Neural progenitor cell (in vitro differentiated cells): ENCODE measurements at regions not wholly inside any gene's neighbourhood (a gene's known extent, or its start where the extent isn't known, plus 50 kb on each side); places are given as distances from the start of the nearest gene placed in this dataset.
"Not testable (repeated sequence)": the region's sequence is repeated elsewhere in the genome, so short reads cannot be mapped to it uniquely, and the experiment has no call there.

Experiments
- DNase-seq: peaks from one replicate; pipeline ENCODE4 v3.0.0-alpha.2; 2016; ENCODE audit warnings: low spot score
- H2AFZ ChIP-seq: fragments of 200-600 bp; sonication (generic); replicated peaks from 2 replicates; pipeline ENCODE4 v1.6.1; 2016; ENCODE audit warnings: antibody characterized with exemption
- H3F3A ChIP-seq: fragments of 200-600 bp; sonication (generic); 2 replicates; pipeline ENCODE4 v1.6.1; 2016; ENCODE audit warnings: antibody characterized with exemption, low read depth
- H3K27ac ChIP-seq: fragments of 200-600 bp; sonication (generic); 2 replicates; pipeline ENCODE4 v1.5.1; 2016; ENCODE audit warnings: mild to moderate bottlenecking
- H3K27me3 ChIP-seq: fragments of 200-600 bp; sonication (generic); 2 replicates; pipeline ENCODE4 v1.6.1; 2016; ENCODE audit warnings: mild to moderate bottlenecking, moderate library complexity
- H3K36me3 ChIP-seq: fragments of 200-600 bp; sonication (generic); 2 replicates; pipeline ENCODE4 v1.5.1; 2016
- H3K4me1 ChIP-seq: fragments of 200-600 bp; sonication (generic); 2 replicates; pipeline ENCODE4 v1.6.1; 2016; ENCODE audit warnings: mixed run types
- H3K4me2 ChIP-seq: fragments of 200-600 bp; sonication (generic); 2 replicates; pipeline ENCODE4 v1.6.1; 2016
- H3K4me3 ChIP-seq: fragments of 200-600 bp; sonication (generic); 2 replicates; pipeline ENCODE4 v1.5.1; 2016
- H3K79me2 ChIP-seq: fragments of 200-600 bp; sonication (generic); 2 replicates; pipeline ENCODE4 v1.6.1; 2016; ENCODE audit warnings: low read depth
- H3K9ac ChIP-seq: fragments of 200-600 bp; sonication (generic); 2 replicates; pipeline ENCODE4 v1.6.1; 2016
- H3K9me3 ChIP-seq: fragments of 200-600 bp; sonication (generic); 2 replicates; pipeline ENCODE4 v1.5.1; 2016; ENCODE audit warnings: low read depth
- H4K20me1 ChIP-seq: fragments of 200-600 bp; sonication (generic); 2 replicates; pipeline ENCODE4 v1.6.1; 2016; ENCODE audit warnings: low read depth
- H3K27ac Mint-ChIP-seq: 3 replicates; pipeline ENCODE4 v1.8.0; 2021; ENCODE audit warnings: mixed read lengths
- H3K27me3 Mint-ChIP-seq: 2 replicates; pipeline ENCODE4 v1.8.0; 2022; ENCODE audit warnings: low read depth, mild to moderate bottlenecking, inconsistent platforms, moderate library complexity, mixed read lengths; ENCODE audit not compliant: insufficient read depth
- H3K36me3 Mint-ChIP-seq: 3 replicates; pipeline ENCODE4 v1.8.0; 2021; ENCODE audit warnings: mixed read lengths
- H3K4me1 Mint-ChIP-seq: 3 replicates; pipeline ENCODE4 v1.8.0; 2021; ENCODE audit warnings: mixed read lengths
- H3K4me3 Mint-ChIP-seq: 3 replicates; pipeline ENCODE4 v1.8.0; 2021; ENCODE audit warnings: mild to moderate bottlenecking, moderate library complexity, mixed read lengths
- H3K9me3 Mint-ChIP-seq: 3 replicates; pipeline ENCODE4 v1.8.0; 2020; ENCODE audit warnings: mixed read lengths
- EZH2 ChIP-seq: fragments of 200-600 bp; sonication (generic); IDR thresholded peaks from 2 replicates; pipeline ENCODE4 v1.6.1; 2017; ENCODE audit warnings: antibody characterized with exemption, mild to moderate bottlenecking, moderate library complexity
- EZH2phosphoT487 ChIP-seq: fragments of 200-600 bp; sonication (generic); IDR thresholded peaks from 2 replicates; pipeline ENCODE4 v1.6.1; 2017; ENCODE audit warnings: antibody characterized with exemption
- TF ChIP-seq, protein P1 (sequence below): fragments of 200-600 bp; sonication (generic); IDR thresholded peaks from 2 replicates; pipeline ENCODE4 v1.5.1; 2017; ENCODE audit warnings: antibody characterized with exemption, mild to moderate bottlenecking

DNA sequence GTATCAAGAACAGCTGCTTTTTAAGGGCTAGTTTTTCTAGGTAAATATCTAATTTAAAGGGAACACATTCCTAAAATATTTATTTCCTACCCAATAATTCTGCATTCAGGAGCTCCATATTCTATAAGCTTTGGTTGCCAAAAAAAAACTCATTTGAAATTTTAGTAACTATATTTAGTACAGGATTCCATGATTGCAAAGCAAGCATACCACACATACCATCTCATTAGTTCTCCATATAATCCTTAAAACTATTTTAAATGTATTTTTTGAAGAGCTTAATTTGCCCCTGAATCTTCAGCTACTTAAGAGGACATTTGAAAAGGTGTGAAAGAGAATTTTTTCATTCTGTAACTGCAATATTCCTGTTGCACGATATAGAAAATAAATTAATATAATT is 877.0 kb downstream of the NR2F1-AS1 start:
- Mint-ChIP-seq H3K27me3 (no peaks in the 10 kb centered on the region), H3K4me1 (no peaks in the 10 kb centered on the region), H3K9me3 (no peaks in the 10 kb centered on the region), H3K4me3 (no peak overlapping the region), H3K27ac (no peak overlapping the region), H3K36me3 (no peaks in the 10 kb centered on the region)
- no peak overlapping the region for H3K9ac ChIP-seq
- H3K4me1 ChIP-seq = no peaks in the 10 kb centered on the region
- no peaks in the 10 kb centered on the region for H3K9me3 ChIP-seq
- no peak for DNase-seq
- no peaks in the 10 kb centered on the region for H3F3A ChIP-seq
- no peak for TF ChIP-seq EZH2phosphoT487
- TF ChIP-seq, protein P1, sequence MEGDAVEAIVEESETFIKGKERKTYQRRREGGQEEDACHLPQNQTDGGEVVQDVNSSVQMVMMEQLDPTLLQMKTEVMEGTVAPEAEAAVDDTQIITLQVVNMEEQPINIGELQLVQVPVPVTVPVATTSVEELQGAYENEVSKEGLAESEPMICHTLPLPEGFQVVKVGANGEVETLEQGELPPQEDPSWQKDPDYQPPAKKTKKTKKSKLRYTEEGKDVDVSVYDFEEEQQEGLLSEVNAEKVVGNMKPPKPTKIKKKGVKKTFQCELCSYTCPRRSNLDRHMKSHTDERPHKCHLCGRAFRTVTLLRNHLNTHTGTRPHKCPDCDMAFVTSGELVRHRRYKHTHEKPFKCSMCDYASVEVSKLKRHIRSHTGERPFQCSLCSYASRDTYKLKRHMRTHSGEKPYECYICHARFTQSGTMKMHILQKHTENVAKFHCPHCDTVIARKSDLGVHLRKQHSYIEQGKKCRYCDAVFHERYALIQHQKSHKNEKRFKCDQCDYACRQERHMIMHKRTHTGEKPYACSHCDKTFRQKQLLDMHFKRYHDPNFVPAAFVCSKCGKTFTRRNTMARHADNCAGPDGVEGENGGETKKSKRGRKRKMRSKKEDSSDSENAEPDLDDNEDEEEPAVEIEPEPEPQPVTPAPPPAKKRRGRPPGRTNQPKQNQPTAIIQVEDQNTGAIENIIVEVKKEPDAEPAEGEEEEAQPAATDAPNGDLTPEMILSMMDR = no peak
- TF ChIP-seq EZH2 = no peak
- H3K27ac ChIP-seq = no peak overlapping the region
- no peak overlapping the region for H2AFZ ChIP-seq
- H4K20me1 ChIP-seq = no peaks in the 10 kb centered on the region
- no peaks in the 10 kb centered on the region for H3K36me3 ChIP-seq
- no peak overlapping the region for H3K4me3 ChIP-seq
- H3K79me2 ChIP-seq = no peaks in the 10 kb centered on the region
- no peaks in the 10 kb centered on the region for H3K27me3 ChIP-seq
- H3K4me2 ChIP-seq = no peak overlapping the region

DNA sequence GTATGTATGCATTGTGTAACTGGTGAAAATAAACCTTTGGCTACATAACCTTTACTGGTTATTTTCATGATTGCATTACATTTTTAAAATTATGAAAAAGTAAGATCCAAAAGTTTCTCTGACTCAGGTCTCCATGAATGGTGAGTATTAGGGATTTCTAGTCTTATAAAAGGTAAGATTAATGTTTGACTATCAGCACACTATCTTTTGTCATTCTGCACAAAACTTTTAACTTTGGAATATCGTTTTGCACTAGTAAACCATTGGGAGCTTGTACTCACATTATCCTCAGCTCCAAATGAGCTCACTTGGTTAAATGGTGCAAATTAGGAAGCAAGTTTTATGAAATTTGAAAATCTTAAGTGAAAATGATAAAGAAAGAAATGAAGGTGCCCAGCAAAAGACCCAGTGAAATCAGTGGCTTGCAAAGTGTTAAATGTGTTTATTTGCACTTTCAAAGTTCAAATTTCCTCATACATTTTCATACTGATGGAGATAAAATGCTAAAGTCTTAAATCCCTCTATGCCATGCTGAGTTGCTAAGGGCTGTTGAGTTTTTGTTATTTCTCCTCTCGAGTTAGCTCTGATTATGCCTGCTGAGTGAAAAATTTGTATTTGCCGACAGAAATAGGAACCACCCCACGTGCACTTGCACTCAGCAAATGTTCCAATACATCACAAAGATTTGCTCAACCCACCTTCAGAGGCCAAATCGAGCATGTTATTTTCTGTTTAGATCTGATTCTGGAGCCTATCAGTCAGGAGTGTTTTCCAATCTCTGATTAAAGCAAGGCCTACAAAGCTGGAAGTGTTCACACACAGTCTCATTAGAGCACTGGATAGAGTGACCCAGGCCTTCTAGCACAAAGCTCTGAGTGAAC is 885.7 kb downstream of the NR2F1-AS1 start:
- peaks cover 2% of the 10 kb centered on the region for H3K27me3 Mint-ChIP-seq
- H3K36me3 Mint-ChIP-seq = peaks cover 4% of the 10 kb centered on the region
- H3K9ac ChIP-seq = no peak overlapping the region
- no peak for DNase-seq
- H3K79me2 ChIP-seq = no peaks in the 10 kb centered on the region
- no peak overlapping the region for H3K4me3 ChIP-seq
- peak overlapping the region; percentile 69 for H2AFZ ChIP-seq
- H3K9me3 Mint-ChIP-seq = peaks cover 11% of the 10 kb centered on the region
- no peak overlapping the region for H3K4me3 Mint-ChIP-seq
- H3K9me3 ChIP-seq = no peaks in the 10 kb centered on the region
- H3K4me1 ChIP-seq = no peaks in the 10 kb centered on the region
- H3K4me2 ChIP-seq = no peak overlapping the region
- H4K20me1 ChIP-seq = no peaks in the 10 kb centered on the region
- peaks cover 23% of the 10 kb centered on the region for H3K4me1 Mint-ChIP-seq
- no peak overlapping the region for H3K27ac ChIP-seq
- TF ChIP-seq EZH2 = no peak
- TF ChIP-seq, protein P1 = no peak
- no peak for TF ChIP-seq EZH2phosphoT487
- H3K27ac Mint-ChIP-seq = peak overlapping the region; percentile 94
- no peaks in the 10 kb centered on the region for H3K27me3 ChIP-seq
- no peaks in the 10 kb centered on the region for H3F3A ChIP-seq
- no peaks in the 10 kb centered on the region for H3K36me3 ChIP-seq

DNA sequence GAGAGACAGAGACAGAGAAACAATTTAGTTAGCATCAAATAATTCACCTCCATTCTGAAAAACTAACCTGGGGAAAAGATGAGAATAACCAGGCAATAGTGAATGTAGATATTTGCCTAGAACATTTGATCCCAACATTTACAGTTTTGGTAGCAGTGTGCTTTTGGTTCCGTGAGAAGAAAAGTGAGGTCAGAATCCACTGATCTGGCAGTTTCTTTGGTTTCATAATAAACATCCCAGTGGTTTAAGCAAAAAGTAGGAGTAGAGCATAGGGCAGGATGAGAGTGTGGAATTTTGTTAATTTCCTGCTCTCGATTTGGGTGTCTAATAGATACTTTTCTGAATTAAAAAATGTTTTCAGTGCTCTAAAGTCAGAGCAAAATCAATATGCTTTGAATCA is 887.0 kb downstream of the NR2F1-AS1 start:
- Mint-ChIP-seq H3K27ac (no peak overlapping the region), H3K36me3 (peaks cover 7% of the 10 kb centered on the region), H3K27me3 (peaks cover 2% of the 10 kb centered on the region), H3K9me3 (peaks cover 13% of the 10 kb centered on the region), H3K4me3 (no peak overlapping the region), H3K4me1 (peaks cover 23% of the 10 kb centered on the region)
- Histone ChIP-seq H3K79me2 (no peaks in the 10 kb centered on the region), H3K4me1 (peaks cover 3% of the 10 kb centered on the region), H3K9me3 (no peaks in the 10 kb centered on the region), H3K36me3 (no peaks in the 10 kb centered on the region), H3K4me2 (no peak overlapping the region), H3F3A (no peaks in the 10 kb centered on the region), H2AFZ (peak overlapping the region; percentile 39), H3K4me3 (no peak overlapping the region), H4K20me1 (no peaks in the 10 kb centered on the region), H3K9ac (no peak overlapping the region), H3K27me3 (no peaks in the 10 kb centered on the region), H3K27ac (no peak overlapping the region)
- no peak for DNase-seq
- TF ChIP-seq EZH2phosphoT487 = no peak

DNA sequence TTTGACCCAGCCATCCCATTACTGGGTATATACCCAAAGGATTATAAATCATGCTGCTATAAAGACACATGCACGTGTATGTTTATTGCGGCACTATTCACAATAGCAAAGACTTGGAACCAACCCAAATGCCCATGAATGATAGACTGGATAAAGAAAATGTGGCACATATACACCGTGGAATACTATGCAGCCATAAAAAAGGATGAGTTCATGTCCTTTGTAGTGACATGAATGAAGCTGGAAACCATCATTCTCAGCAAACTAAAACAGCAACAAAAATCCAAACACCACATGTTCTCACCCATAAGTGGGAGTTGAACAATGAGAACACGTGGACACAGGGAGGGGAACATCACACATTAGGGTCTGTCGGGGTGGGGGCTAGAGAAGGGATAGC is 889.1 kb downstream of the NR2F1-AS1 start:
- H3F3A ChIP-seq, H3K79me2 ChIP-seq, H3K27ac Mint-ChIP-seq, H3K36me3 Mint-ChIP-seq, H3K27ac ChIP-seq, H4K20me1 ChIP-seq, H3K4me3 ChIP-seq, H3K36me3 ChIP-seq, H3K4me3 Mint-ChIP-seq, H3K4me2 ChIP-seq, H3K9ac ChIP-seq, H3K9me3 ChIP-seq, H2AFZ ChIP-seq, H3K27me3 ChIP-seq, DNase-seq, H3K27me3 Mint-ChIP-seq: not testable (repeated sequence)
- H3K9me3 Mint-ChIP-seq = peaks cover 13% of the 10 kb centered on the region
- peaks cover 23% of the 10 kb centered on the region for H3K4me1 ChIP-seq
- H3K4me1 Mint-ChIP-seq = peaks cover 36% of the 10 kb centered on the region
